Heart left ventricle (tissue), 16 donors: ENCODE measurements at regions not wholly inside any gene's neighbourhood (a gene's known extent, or its start where the extent isn't known, plus 50 kb on each side); places are given as distances from the start of the nearest gene placed in this dataset.

ENCODE experiments used
- ATAC-seq, 4 donors: fragments of 200-7000 bp; cut with Tn5 transposase; one replicate each; pipeline ENCODE4 v1.9.1; 2020 to 2022; ENCODE audit warnings: moderate library complexity in 4 of 4, mild to moderate bottlenecking in 3 of 4, moderate number of reproducible peaks in 1 of 4
- DNase-seq, 5 donors: peaks; one replicate each; pipeline ENCODE4 v3.0.0-alpha.2; 2020
- H3K27ac ChIP-seq, 12 donors: fragments of 200-600 bp; sonication (generic) in 4 of 12; one replicate each; pipeline versions ENCODE4 v1.5.0 to v1.8.0; 2016 to 2022; ENCODE audit warnings: mild to moderate bottlenecking in 2 of 12
- H3K27me3 ChIP-seq, 9 donors: fragments of 200-600 bp; sonication (generic) in 2 of 9; one replicate each; pipeline versions ENCODE4 v1.5.1 to v1.8.0; 2016 to 2022; ENCODE audit warnings: mild to moderate bottlenecking in 3 of 9
- H3K36me3 ChIP-seq, 9 donors: fragments of 200-600 bp; sonication (generic) in 2 of 9; one replicate each; pipeline versions ENCODE4 v1.5.0 to v1.8.0; 2018 to 2022; ENCODE audit warnings: mild to moderate bottlenecking in 2 of 9
- H3K4me1 ChIP-seq, 12 donors: fragments of 200-600 bp; sonication (generic) in 4 of 12; one replicate each; pipeline versions ENCODE4 v1.5.0 to v1.8.0; 2016 to 2022; ENCODE audit warnings: mild to moderate bottlenecking in 3 of 12
- H3K4me3 ChIP-seq, 12 donors: fragments of 200-600 bp; sonication (generic) in 4 of 12; one replicate each; pipeline versions ENCODE4 v1.5.0 to v1.8.0; 2017 to 2022; ENCODE audit warnings: mild to moderate bottlenecking in 9 of 12, moderate library complexity in 4 of 12
- H3K9me3 ChIP-seq, 12 donors: fragments of 200-600 bp; sonication (generic) in 4 of 12; one replicate each; pipeline versions ENCODE4 v1.5.0 to v1.8.0; 2016 to 2022; ENCODE audit warnings: mild to moderate bottlenecking in 1 of 12
- CTCF ChIP-seq, 12 donors: fragments of 200-600 bp; sonication (generic) in 4 of 12; IDR thresholded peaks; one replicate each; pipeline versions ENCODE4 v1.5.0 to v1.8.0; 2018 to 2022; ENCODE audit warnings: antibody characterized with exemption in 12 of 12, mild to moderate bottlenecking in 5 of 12
- POLR2A ChIP-seq, 2 donors: fragments of 450-650 bp; IDR thresholded peaks; one replicate each; pipeline ENCODE4 v1.6.1; 2017; ENCODE audit warnings: antibody characterized with exemption in 2 of 2, mild to moderate bottlenecking in 2 of 2, moderate library complexity in 2 of 2
- WGBS, 4 donors: extraction: QIAGEN DNeasy Blood & Tissue Kit in 2 of 4; methylation state at CpG; one replicate each; pipeline versions ENCODE4 v1.1.5 to v1.1.7; 2013 to 2018; 5-methylcytosine and 5-hydroxymethylcytosine counted together
- intact Hi-C, 10 donors: fragments of 100-400 bp; cut with DNase I; formaldehyde crosslinking; loops; one replicate each; pipeline versions ENCODE4 v1.11.1 to v1.14.2; 2022
- donor health status: ischemic (EF 13 %, LVEDD 7.1; RV severe dilation, severe dysfunction).
- donor health status: healthy with polysubstance abuse.
- donor health status: DM: no; HTN: yes; CAD: no.
- donor health status: DM: no; HTN: no; CAD: no.
- donor health status: ischemic (EF 25% LVEDD 6.9; RV normal size, moderate dysfunction).
- donor health status: ischemic (EF 25% LVEDD 5.7; RV mildly dilated, moderate dysfunction).
- donor health status: healthy.
- donor health status: DM: yes; HTN: yes; CAD: no.
- donor health status: ischemic (EF 35%, LVEDD 5.7; RV mildly dilated, moderate dysfunction).
- donor health status: nonischemic (EF 11% LVEDD 7.7; RV severe dilation, severe dysfunction).
- donor health status: DM: yes; HTN: yes; CAD: no.
- donor health status: PGD.
- donor health status: ischemic (EF 29% LVEDD 5.4; RV normal size, mild dysfunction).
- donor health status: nonischemic (EF 23%, LVEDD 6.1; RV moderate dilation, normal function).

GRCh38 chr2:210839450-210839849, 283.1 kb downstream of the CPS1 start:
- H3K36me3 ChIP-seq = no peaks in the 10 kb centered on the region
- DNase-seq (no peak), ATAC-seq (no peak)
- no peaks in the 10 kb centered on the region for H3K4me1 ChIP-seq
- H3K9me3 ChIP-seq = no peaks in the 10 kb centered on the region
- no peak overlapping the region for H3K4me3 ChIP-seq
- no peak for TF ChIP-seq CTCF (IDR thresholded peaks at IDR 0.05)
- no peak for TF ChIP-seq POLR2A (IDR thresholded peaks at IDR 0.05)
- no peaks in the 10 kb centered on the region for H3K27me3 ChIP-seq
- intact Hi-C loops = no loop called here
- H3K27ac ChIP-seq = no peak overlapping the region

- Histone ChIP-seq H3K36me3 (no peaks in the 10 kb centered on the region), H3K4me3 (no peak overlapping the region), H3K4me1 (no peaks in the 10 kb centered on the region), H3K9me3 (no peaks in the 10 kb centered on the region), H3K27me3 (no peaks in the 10 kb centered on the region), H3K27ac (no peak overlapping the region)
- DNase-seq (no peak), ATAC-seq (no peak)
- 63 to 75% (median 72%) methylated on average over 3 of the region's 3 CpGs for whole genome bisulfite sequencing, 4 donors
- TF ChIP-seq CTCF (IDR thresholded peaks at IDR 0.05) = no peak
- TF ChIP-seq POLR2A (IDR thresholded peaks at IDR 0.05) = no peak
- intact Hi-C loops = no loop called here
These were observed 286.5 kb downstream of the CPS1 start for GRCh38 chr2:210842896-210843295.

GRCh38 chr2:210844016-210844415, 287.6 kb downstream of the CPS1 start:
- Histone ChIP-seq H3K36me3 (no peaks in the 10 kb centered on the region), H3K9me3 (no peaks in the 10 kb centered on the region), H3K27me3 (no peaks in the 10 kb centered on the region), H3K27ac (no peak overlapping the region), H3K4me3 (no peak overlapping the region), H3K4me1 (no peaks in the 10 kb centered on the region)
- ATAC-seq (no peak), DNase-seq (no peak)
- 74 to 81% (median 77%) methylated on average over 1 of the region's 1 CpG for WGBS, 4 donors
- no peak for TF ChIP-seq POLR2A (IDR thresholded peaks at IDR 0.05)
- TF ChIP-seq CTCF (IDR thresholded peaks at IDR 0.05) = no peak
- intact Hi-C loops = no loop called here

- H3K27me3 ChIP-seq = no peaks in the 10 kb centered on the region
- H3K4me3 ChIP-seq = no peak overlapping the region
- ATAC-seq (no peak), DNase-seq (no peak)
- TF ChIP-seq CTCF (IDR thresholded peaks at IDR 0.05) = no peak
- TF ChIP-seq POLR2A (IDR thresholded peaks at IDR 0.05) = no peak
- no peaks in the 10 kb centered on the region for H3K36me3 ChIP-seq
- no peak overlapping the region for H3K27ac ChIP-seq
- no peaks in the 10 kb centered on the region for H3K9me3 ChIP-seq
- 52 to 65% (median 60%) methylated on average over 2 of the region's 2 CpGs for WGBS, 4 donors
- H3K4me1 ChIP-seq = peaks cover 0 to 10% (median 0%) of the 10 kb centered on the region in 12 donors
- intact Hi-C loops = no loop called here
These were observed 302.9 kb downstream of the CPS1 start for GRCh38 chr2:210859314-210859713.
